Endodermal cell (in vitro differentiated cells): ENCODE measurements at regions not wholly inside any gene's neighbourhood (a gene's known extent, or its start where the extent isn't known, plus 50 kb on each side); places are given as distances from the start of the nearest gene placed in this dataset.

Experiments used
- DNase-seq: peaks from one replicate; pipeline ENCODE4 v3.0.0-alpha.2; 2017
- H3K27ac ChIP-seq: 2 replicates; pipeline ENCODE4 v1.5.1; 2013; ENCODE audit warnings: mild to moderate bottlenecking, low read depth, low read length, moderate library complexity
- H3K27me3 ChIP-seq: 2 replicates; pipeline ENCODE4 v1.6.1; 2013; ENCODE audit warnings: mild to moderate bottlenecking, low read length, moderate library complexity; ENCODE audit not compliant: insufficient read depth, control insufficient read depth, poor library complexity, severe bottlenecking
- H3K36me3 ChIP-seq: 2 replicates; pipeline ENCODE4 v1.7.0; 2013; ENCODE audit warnings: mild to moderate bottlenecking, low read length, moderate library complexity; ENCODE audit not compliant: control insufficient read depth, insufficient read depth
- H3K4me1 ChIP-seq: one replicate; pipeline ENCODE4 v1.7.0; 2013; ENCODE audit warnings: low read length; ENCODE audit not compliant: control insufficient read depth, insufficient read depth
- H3K4me3 ChIP-seq: 2 replicates; pipeline ENCODE4 v1.5.1; 2013; ENCODE audit warnings: mild to moderate bottlenecking, low read length, moderate library complexity
- H3K9ac ChIP-seq: 2 replicates; pipeline ENCODE4 v1.6.1; 2013; ENCODE audit warnings: mild to moderate bottlenecking, low read length, moderate library complexity; ENCODE audit not compliant: poor library complexity, severe bottlenecking; ENCODE audit errors: extremely low read depth
- H3K9me3 ChIP-seq: 2 replicates; pipeline ENCODE4 v1.6.1; 2013; ENCODE audit warnings: mild to moderate bottlenecking, low read length, moderate library complexity; ENCODE audit not compliant: control insufficient read depth
- H3K27ac Mint-ChIP-seq: 2 replicates; pipeline ENCODE4 v1.8.0; 2020; ENCODE audit warnings: mixed read lengths
- H3K27me3 Mint-ChIP-seq: 2 replicates; pipeline ENCODE4 v1.8.0; 2021; ENCODE audit warnings: mild to moderate bottlenecking, mixed read lengths; ENCODE audit not compliant: insufficient read depth
- H3K36me3 Mint-ChIP-seq: 2 replicates; pipeline ENCODE4 v1.8.0; 2020; ENCODE audit warnings: low read depth, mixed read lengths
- H3K4me1 Mint-ChIP-seq: 2 replicates; pipeline ENCODE4 v1.8.0; 2020; ENCODE audit warnings: mixed read lengths
- H3K4me3 Mint-ChIP-seq: 2 replicates; pipeline ENCODE4 v1.8.0; 2020; ENCODE audit warnings: mild to moderate bottlenecking, moderate library complexity, mixed read lengths
- H3K9me3 Mint-ChIP-seq: 2 replicates; pipeline ENCODE4 v1.8.0; 2020; ENCODE audit warnings: mild to moderate bottlenecking, mixed read lengths
- WGBS, 2 experiments: methylation state at CpG; one replicate each; pipeline versions ENCODE4 v1.1.5 to v1.1.7; 2013; ENCODE audit warnings: missing lambda C conversion rate in 2 of 2, mixed read lengths in 1 of 2; ENCODE audit not compliant: insufficient coverage in 1 of 2, insufficient read length in 1 of 2; 5-methylcytosine and 5-hydroxymethylcytosine counted together
- TF ChIP-seq, protein P1 (sequence below): fragments of 200-600 bp; sonication (generic); conservative IDR thresholded peaks from 2 replicates; pipeline ENCODE4 v1.5.0; 2021; ENCODE audit warnings: antibody characterized with exemption, mild to moderate bottlenecking

DNA sequence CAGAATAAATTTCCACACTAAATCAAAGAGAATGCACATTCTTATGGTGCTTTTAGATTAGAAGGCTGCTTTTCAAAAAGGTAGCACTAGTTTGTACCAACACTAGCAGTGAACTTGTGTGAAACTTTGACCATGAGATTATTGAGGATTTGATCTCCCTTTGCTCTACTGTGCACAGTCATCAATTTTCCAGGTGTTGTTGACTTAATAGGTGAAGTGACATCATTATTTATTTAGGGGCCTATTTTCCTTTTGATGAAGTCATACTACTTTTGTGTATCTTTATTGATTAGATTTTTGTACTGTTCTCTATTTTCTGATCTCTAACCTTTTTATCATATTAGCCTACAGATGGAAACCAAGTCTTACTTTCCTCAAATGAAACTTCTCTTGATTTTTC is 507.9 kb upstream of the LCORL start:
- H3K27ac ChIP-seq, result no peak overlapping the region
- Mint-ChIP-seq H3K4me1 (no peaks in the 10 kb centered on the region), H3K27me3 (peaks cover 5% of the 10 kb centered on the region), H3K4me3 (no peak overlapping the region), H3K9me3 (no peaks in the 10 kb centered on the region), H3K27ac (no peak overlapping the region), H3K36me3 (no peaks in the 10 kb centered on the region)
- H3K4me3 ChIP-seq, result no peak overlapping the region
- H3K9me3 ChIP-seq, result no peaks in the 10 kb centered on the region
- no peaks in the 10 kb centered on the region for H3K27me3 ChIP-seq
- DNase-seq, result no peak
- TF ChIP-seq, protein P1, sequence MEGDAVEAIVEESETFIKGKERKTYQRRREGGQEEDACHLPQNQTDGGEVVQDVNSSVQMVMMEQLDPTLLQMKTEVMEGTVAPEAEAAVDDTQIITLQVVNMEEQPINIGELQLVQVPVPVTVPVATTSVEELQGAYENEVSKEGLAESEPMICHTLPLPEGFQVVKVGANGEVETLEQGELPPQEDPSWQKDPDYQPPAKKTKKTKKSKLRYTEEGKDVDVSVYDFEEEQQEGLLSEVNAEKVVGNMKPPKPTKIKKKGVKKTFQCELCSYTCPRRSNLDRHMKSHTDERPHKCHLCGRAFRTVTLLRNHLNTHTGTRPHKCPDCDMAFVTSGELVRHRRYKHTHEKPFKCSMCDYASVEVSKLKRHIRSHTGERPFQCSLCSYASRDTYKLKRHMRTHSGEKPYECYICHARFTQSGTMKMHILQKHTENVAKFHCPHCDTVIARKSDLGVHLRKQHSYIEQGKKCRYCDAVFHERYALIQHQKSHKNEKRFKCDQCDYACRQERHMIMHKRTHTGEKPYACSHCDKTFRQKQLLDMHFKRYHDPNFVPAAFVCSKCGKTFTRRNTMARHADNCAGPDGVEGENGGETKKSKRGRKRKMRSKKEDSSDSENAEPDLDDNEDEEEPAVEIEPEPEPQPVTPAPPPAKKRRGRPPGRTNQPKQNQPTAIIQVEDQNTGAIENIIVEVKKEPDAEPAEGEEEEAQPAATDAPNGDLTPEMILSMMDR, result no peak
- no peak overlapping the region for H3K9ac ChIP-seq
- H3K36me3 ChIP-seq, result no peaks in the 10 kb centered on the region
- no peaks in the 10 kb centered on the region for H3K4me1 ChIP-seq

DNA sequence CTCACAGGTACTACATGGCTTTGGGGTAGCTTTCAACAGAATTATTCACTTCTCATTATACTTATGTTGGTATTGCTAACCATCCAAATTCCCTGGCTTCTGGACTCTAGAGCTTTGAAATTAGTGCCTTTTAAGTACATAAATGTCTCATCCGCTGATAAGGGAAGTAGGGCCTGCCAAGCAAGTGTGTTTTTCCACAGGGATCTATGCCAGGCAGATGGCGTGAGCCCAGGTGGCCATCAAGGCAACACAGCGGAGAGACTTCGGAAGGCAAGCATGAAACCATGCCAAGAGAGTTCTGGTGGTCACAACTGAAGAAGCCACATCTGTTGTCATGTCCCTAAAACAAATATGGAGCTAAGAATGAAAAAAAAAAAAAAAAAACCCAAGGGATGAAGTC is 503.1 kb upstream of the LCORL start:
- TF ChIP-seq, protein P1, result no peak
- no peaks in the 10 kb centered on the region for H3K36me3 Mint-ChIP-seq
- Histone ChIP-seq H3K9me3 (no peaks in the 10 kb centered on the region), H3K9ac (no peak overlapping the region), H3K4me3 (no peak overlapping the region), H3K27me3 (no peaks in the 10 kb centered on the region), H3K27ac (no peak overlapping the region), H3K36me3 (no peaks in the 10 kb centered on the region), H3K4me1 (no peaks in the 10 kb centered on the region)
- DNase-seq, result no peak
- no peak overlapping the region for H3K4me3 Mint-ChIP-seq
- no peak overlapping the region for H3K27ac Mint-ChIP-seq
- WGBS, 2 experiments, result 94 to 95% methylated on average over 2 to 4 of the region's 4 CpGs
- H3K9me3 Mint-ChIP-seq, result no peaks in the 10 kb centered on the region
- H3K27me3 Mint-ChIP-seq, result peaks cover 18% of the 10 kb centered on the region
- H3K4me1 Mint-ChIP-seq, result no peaks in the 10 kb centered on the region

DNA sequence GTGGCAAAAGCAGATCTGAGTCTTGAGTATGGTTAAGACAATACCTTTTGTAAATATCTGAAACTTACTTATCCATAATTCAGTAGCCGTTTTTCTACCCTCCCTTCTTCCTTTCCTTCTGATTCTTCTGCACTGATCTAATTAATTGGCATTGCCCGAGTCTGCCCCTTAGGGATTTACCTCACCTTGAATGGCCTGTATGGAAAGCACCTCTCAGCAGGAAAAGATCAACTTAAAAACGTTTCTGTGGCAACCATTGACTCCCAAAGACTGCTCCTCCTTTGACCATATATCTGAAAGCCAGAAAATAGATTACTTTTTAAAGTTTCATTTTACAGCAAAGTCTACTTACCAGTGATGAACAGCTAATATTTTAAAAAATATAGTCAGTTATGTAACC is 496.5 kb upstream of the LCORL start:
- 19 to 20% methylated on average over 3 of the region's 3 CpGs for WGBS, 2 experiments
- no peaks in the 10 kb centered on the region for H3K36me3 Mint-ChIP-seq
- TF ChIP-seq, protein P1, result no peak
- H3K4me1 Mint-ChIP-seq, result peaks cover 3% of the 10 kb centered on the region
- H3K27ac Mint-ChIP-seq, result no peak overlapping the region
- H3K4me1 ChIP-seq, result no peaks in the 10 kb centered on the region
- no peaks in the 10 kb centered on the region for H3K9me3 ChIP-seq
- no peaks in the 10 kb centered on the region for H3K36me3 ChIP-seq
- H3K9me3 Mint-ChIP-seq, result no peaks in the 10 kb centered on the region
- H3K4me3 ChIP-seq, result no peak overlapping the region
- H3K27me3 ChIP-seq, result peaks cover 8% of the 10 kb centered on the region
- H3K27me3 Mint-ChIP-seq, result peaks cover 53% of the 10 kb centered on the region
- no peak overlapping the region for H3K4me3 Mint-ChIP-seq
- DNase-seq, result peak; percentile 42
- H3K27ac ChIP-seq, result no peak overlapping the region
- H3K9ac ChIP-seq, result no peak overlapping the region
